ENCODE measurements at regions not wholly inside any gene's neighbourhood (a gene's known extent, or its start where the extent isn't known, plus 50 kb on each side); places are given as distances from the start of the nearest gene placed in this dataset.
"Not testable (repeated sequence)": the region's sequence is repeated elsewhere in the genome, so short reads cannot be mapped to it uniquely, and the experiment has no call there.

DNA sequence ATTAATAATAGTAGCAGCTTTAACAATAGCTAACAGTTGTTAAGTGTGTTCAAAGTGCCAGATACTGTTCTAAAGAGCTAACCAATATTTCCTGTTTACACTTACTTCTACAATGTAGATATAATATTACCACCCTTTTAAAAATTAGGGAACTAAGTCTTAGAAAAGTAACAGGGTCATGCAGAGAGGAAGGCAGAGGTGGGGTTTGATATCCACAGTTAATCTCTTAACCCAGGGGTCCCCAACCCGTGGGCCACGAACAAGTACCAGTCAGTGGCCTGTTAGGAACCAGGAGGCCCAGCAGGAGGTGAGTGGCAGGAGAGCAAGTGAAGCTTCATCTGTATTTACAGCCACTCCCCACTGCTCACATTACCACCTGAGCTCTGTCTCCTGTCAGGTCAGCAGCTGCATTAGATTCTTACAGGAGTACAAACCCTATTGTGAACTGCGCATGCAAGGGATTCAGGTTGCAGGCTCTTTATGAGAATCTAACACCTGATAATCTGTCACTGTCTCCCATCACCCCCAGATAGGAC lies 89.1 kb downstream of the ACTL7B start:
- no peak for DNase-seq (ENCODE audit: low read depth in 4 of 4, low spot score in 1 of 4)

DNA sequence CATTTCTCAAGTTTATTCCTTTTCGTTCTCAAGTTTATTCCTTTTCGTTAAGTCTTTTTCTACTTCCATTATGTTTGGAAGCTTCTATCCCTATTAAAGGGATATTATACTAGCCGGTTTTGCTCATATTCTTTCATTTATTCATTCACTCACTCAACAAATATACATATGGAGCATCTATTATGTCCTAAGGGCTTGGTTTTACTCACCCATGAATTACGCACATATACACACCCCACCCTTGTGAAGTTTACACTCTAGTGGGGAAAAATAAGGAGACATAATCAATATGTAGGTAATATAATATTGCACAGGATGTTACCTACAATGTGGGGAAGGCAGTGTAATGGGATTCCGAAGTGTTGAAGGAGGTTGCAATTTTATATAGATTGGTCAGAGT lies 90.5 kb downstream of the ACTL7B start:
- DNase-seq (ENCODE audit: low read depth in 4 of 4, low spot score in 1 of 4): no peak

DNA sequence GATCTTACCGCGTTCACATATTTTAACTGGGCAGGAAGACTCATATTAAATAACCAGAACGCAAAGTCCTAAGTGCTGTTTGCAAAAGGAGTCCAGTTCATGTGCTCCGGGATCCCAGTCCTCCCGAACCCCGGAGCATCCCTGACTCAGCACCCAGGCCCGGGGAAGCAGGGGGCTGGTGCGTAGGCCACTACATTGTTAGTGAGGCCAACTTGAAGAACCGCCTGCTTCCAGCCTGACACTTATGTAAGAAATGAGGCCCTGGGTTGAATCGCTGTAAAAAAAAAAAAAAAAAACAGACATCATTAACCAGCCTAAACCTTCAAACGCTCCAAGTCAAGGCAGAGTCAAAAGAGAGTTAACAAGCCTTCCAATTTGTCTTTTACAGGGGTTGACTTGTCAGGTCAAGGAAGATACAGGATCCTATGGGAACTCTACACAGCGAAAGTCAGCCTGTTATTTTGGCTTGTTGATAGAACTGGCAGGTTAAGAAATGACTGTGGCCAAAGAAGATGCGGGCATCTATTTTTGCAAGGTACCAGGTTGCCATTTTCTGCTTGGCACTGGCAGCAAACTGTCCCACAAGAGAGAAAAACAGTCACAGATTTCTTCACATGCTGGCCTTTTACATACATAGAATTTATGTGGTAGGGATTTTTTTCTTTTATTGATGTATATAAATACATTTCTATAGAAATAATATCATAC lies 93.3 kb downstream of the ACTL7B start:
- DNase-seq (ENCODE audit: low read depth in 4 of 4, low spot score in 1 of 4): no peak

DNA sequence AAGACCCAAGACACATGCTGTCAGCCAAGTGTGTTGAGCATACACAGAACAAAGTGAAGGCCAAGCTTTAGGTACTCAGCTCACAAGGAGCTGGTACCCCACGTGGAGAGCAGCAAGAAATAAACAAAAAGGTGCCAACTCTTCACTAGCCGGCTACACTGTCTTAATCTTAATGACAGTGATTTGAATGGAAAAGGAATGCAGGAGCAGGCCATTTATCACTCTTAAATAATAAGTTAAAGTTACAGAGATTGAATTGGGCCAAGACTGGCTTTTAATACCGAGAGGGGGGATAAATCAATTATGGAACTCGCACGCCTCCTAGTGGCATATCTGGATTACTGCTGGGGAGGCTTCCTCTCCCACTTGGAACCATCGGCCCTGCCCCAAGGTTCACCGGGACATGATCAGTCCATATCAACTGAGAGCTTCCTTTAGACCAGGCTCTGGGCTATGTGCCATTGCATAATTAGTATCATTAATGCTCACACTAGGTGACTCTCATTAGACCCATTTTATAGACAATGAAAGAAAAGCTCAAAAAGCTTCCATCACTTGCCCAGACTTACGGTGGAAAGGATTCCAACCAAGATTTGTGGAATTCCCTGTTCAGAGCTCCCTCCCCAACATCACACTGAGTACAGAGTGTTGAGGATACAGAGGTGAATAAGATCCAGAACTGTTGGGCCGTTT lies 94.0 kb downstream of the ACTL7B start:
- DNase-seq (ENCODE audit: low read depth in 4 of 4, low spot score in 1 of 4): peak; percentile 5 to 23 (median 8)

DNA sequence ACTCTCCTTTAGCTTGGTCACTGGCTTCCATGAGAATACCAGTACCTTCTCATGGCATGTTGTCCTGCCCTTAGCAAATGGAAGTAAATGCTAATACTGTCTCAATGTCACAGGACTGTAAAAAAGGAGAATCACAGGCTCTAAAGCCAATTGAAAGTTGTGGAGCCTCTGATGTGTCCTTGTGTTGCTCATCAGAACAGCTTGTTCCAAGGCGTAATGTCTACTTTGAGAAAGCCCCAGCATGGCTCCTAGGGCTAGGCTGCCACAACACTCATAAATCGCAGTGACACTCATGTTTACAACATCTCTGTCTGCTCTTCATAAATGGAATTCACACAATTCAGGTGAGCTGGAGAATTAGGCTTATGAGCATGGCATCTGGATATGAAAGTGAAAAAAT lies 94.9 kb downstream of the ACTL7B start:
- no peak for DNase-seq (ENCODE audit: low read depth in 4 of 4, low spot score in 1 of 4)

DNA sequence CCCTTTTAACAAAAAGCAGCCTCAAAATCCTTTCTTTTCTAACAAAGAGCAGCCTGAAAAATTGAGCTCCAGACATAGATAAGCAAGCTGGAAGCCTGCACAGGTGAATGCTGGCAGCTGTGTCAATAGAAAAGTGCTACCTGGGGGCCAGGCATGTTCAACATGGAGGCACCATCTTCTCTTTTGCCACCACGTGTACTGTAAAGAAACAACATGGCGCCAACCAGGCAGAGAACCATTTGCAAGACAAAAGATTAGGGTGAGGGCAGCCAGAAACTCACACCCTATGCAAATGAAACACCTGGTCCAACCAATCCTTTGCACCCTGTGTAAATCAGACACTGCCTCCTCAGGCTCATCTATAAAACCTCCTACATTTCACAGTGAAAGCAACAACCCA lies 96.0 kb downstream of the ACTL7B start:
- DNase-seq (ENCODE audit: low read depth in 4 of 4, low spot score in 1 of 4): no peak

DNA sequence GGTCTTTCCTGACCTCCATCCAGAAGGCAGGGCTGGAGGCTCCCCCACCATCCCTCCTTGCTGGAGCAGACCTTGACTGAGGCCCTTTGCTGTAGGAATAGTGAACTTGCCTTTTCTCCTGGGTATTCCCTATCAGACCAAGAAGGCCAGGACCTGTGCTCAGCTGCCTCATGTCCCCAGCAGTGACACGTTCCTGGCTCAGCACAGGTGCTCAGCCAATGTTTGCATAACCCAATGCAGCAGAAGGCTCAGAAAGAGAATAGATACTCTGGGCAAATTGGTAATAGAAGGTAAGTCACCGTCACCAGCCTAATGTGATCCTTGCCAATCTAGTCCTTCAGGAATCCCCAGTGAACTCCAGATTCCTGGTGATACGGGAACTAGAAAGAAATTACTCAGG lies 96.4 kb downstream of the ACTL7B start:
- DNase-seq (ENCODE audit: low read depth in 4 of 4, low spot score in 1 of 4): no peak

DNA sequence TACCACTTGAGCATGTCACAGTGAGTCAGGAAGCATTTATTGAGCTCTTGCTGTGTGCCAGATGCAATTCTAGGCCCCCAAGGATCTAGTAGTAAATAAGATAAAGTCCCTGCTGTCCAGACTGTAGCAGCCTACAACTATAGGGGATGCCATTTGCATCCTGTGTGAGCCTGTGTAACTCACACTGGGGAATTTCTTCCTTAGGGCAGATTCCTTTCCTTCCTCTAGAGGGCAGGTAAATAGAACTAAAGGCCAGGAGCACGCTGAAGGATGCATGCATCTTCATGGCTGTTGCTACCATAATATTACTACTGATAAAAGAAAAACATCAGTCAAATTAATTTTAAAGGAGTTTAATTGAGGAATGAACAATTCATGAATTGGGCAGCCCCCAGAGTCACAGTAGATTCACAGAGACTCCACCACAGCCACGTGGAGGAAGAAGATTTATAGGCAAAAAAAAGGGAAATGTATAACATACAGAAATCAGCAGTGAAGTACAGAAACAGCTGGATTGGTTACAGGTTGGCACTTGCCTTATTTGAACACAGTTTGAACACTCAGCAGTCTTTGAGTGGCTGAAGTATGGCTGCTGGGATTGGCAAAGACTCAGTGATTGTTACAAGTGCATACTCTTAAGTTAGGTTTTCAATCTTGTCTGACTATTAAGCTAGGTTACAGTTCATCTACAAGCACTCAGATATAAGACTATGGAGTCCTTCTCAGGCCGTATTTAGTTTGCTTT lies 98.9 kb downstream of the ACTL7B start:
- no peak for DNase-seq (ENCODE audit: low read depth in 4 of 4, low spot score in 1 of 4)

DNA sequence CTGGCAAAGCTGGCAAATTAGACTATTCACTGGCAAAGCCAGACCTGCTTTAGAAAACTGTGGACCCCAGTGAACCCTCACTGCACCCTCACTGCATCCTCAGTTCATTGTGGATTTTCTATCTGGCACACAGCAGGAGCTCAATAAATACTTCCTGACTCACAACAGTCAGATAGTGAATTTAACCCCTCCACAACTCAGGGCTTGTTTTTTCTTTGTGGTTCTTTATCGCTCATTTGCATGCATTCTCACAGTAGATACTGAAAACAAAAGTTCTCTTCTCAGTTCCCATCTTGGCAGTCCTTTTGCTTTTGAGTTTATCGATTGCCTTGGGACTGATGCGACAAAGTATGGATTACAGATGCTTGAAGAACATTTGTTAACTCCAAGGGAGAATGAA lies 99.8 kb downstream of the ACTL7B start:
- DNase-seq (ENCODE audit: low read depth in 4 of 4, low spot score in 1 of 4): no peak

DNA sequence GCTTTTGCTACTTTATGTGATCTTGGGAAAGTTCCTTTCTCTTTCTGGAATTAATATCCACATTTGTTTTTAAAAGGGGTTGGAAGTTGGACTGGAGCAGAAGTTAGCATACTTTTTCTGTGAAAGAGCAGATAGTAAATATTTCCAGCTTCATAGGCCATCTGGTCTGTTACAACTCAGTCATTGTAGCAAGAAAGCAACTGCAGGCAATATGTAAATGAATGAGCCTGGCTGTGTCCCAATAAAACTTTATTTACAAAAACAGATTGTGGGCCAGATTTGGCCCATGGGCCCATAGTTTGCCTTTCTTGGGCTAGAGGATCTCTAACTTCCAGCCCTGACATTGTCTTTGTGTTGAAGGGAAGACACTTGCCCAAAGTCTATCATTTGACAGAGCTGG lies 104.4 kb downstream of the ACTL7B start:
- DNase-seq (ENCODE audit: low read depth in 4 of 4, low spot score in 1 of 4): no peak

DNA sequence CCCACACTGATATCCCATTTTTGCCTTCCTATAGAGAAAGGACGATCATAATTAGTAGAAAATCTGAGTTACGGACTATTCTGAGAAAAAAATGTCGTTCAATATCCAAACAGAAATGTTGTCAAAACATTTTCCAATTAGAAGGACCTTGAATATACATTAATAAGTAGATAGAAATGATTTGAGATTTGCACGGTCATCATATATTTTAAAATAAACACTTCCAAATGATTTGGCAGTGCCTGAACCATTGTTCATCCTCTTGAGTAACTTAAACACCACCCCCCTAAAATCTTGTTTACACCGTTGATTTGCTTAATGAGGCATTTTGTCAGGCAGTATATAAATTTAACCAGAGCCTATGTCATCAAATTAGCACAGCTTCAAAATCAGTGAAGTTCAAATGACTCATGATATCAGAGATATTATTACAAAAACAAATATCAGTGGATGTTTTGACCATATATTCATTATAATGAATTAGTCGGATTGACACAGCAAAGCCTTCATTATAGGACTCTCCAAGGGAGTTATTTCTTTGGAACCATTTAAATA lies 105.0 kb downstream of the ACTL7B start:
- DNase-seq (ENCODE audit: low read depth in 4 of 4, low spot score in 1 of 4): no peak

DNA sequence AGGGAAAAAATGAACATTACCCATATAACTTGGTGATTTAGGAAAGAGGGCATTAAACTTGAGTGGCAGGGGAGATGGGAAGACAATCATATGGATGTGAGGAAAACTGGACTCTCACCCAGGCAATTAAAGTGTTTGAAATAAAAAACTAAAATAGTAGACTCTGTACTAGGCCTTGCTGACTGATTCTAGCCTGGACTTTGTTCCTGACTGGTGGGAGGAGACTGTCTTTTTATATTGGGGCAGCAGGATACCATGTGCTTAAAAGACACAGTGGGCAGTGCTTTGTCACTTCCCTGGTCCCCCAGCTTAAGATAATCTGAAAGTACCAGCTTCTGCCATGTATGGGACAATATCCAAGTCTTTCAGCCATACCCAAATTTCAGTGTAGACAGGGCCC lies 107.0 kb downstream of the ACTL7B start:
- no peak for DNase-seq (ENCODE audit: low read depth in 4 of 4, low spot score in 1 of 4)

DNA sequence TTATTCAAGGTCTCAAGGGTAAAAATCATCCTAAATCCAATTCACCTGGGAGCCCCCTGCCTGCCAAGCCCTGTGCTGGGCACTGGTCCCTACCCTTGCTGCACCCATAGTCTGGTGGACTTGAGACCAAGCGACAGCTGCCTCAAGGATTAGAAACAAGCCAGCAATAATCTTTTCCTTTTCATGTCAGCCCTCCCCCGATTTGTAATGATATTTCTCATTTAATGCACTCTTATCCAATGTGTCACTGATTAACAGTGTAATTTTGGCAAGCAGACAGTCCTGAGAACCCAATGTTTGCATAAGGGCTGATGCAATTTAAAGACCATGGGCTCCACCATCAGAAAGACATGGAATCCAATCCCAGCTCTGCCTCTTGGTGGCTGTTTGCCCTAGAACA lies 108.9 kb downstream of the ACTL7B start:
- no peak for DNase-seq (ENCODE audit: low read depth in 4 of 4, low spot score in 1 of 4)

DNA sequence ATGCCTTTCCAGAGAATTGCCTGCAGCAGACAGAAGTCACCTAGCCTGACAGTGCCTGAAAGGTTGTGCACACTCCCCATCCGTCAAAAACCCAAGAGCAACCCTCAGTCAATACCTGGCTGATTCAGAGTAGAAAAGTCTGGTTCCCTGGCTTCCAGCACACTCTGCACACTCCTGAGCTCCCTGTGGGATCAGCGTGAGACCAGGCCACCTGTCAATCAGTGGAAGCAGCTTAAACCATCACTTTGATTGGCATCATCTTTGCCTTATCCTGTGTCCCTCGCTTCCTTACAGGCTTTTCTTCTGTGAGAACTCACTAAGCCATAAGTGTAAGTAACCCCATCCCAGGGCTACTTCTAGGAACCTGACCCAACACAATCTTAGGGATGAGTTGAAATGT lies 109.8 kb downstream of the ACTL7B start:
- no peak for DNase-seq (ENCODE audit: low read depth in 4 of 4, low spot score in 1 of 4)

DNA sequence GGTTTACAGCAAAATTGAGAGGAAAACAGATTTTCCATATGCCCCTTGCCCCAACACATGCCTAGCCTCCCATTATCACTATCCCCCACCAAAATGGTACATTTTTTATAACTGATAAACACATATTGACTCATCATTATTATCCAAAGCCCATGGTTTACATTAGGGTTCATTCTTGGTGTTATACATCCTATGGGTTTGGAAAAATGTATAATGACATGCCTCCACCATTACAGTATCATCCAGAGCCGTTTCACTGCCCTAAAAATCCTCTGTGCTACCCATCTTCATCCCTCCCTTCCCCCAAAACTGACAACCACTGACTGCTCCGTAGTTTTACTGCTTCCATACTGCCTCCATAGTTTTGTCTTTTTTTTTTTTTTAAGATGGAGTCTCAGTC lies 111.1 kb downstream of the ACTL7B start:
- no peak for DNase-seq (ENCODE audit: low read depth in 4 of 4, low spot score in 1 of 4)

DNA sequence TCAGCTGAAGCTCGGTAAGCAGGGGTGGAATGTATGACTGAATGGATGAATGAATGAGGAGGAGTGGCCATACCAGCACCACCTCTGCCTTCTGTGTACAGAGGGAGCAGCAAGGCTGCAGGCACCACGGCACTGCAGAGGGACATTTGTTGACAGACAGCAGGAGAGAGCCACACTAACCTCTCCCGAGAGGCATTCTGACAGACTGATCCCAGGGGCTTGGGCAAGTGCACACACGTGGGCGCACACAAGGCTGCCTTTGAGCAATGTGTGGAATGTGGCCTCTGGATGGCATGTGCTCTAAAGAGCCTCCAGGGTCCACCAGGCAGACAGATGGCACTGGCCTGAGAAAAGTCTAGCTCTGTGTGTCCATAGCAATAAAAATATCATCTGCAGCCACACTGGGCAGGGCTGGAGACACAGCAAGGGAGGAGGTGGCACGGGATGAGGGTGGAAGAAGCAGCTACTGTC lies 111.8 kb downstream of the ACTL7B start:
- no peak for DNase-seq (ENCODE audit: low read depth in 4 of 4, low spot score in 1 of 4)

DNA sequence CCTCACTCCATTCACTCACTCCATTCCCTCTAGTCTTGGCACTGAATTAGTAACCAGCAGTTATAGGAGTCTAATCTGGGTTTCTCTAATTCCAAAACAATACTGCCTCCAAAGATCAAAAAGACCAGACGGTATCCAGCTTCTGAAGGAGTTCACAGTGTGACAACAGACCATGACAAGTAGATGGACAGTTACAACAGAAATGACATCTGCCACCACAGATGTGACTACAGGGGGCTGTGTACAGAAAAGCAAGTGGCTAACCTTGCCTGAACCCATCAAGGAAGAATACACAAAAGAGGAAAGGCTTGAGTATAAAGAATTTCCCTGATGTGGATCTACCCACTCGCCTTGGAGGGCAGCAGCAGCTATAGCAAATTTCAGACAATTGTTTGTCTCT lies 112.4 kb downstream of the ACTL7B start:
- DNase-seq (ENCODE audit: low read depth in 4 of 4, low spot score in 1 of 4): no peak

DNA sequence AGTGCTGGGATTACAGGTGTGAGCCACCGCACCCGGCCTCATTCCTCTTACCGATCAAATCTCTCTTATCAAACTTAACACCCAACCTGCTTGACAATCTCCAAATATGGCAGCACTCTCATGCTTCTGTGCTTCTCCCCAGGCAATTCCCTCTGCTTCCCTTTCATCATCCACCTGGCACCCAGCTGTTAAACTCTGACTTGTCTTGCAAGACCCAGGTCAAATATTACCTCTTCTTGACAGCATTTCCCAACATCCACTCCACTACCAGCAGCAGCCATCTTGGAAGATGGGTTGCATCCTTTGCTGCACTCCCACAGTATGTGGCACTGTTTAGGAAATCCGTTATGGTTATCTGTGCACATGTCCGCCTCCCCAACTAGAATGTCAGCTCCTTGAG lies 113.6 kb downstream of the ACTL7B start:
- no peak for DNase-seq (ENCODE audit: low read depth in 4 of 4, low spot score in 1 of 4)

DNA sequence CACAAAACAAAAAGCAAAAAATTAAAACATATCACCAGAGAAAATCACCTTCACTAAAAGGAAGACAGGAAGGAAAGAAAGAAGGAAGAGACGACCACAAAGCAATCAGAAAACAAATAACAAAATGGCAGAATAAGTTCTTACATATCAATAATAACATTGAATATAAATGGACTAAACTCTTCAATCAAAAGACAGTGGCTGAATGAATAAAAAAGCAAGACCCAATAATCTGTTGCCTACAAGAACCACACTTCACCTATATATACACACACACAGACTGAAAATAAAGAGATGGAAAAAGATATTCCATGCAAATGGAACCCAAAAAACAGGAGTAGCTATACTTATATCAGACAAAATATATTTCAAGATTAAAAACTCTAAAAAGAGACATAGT lies 124.5 kb downstream of the ACTL7B start:
- DNase-seq (ENCODE audit: low read depth in 4 of 4, low spot score in 1 of 4): not testable (repeated sequence)

DNA sequence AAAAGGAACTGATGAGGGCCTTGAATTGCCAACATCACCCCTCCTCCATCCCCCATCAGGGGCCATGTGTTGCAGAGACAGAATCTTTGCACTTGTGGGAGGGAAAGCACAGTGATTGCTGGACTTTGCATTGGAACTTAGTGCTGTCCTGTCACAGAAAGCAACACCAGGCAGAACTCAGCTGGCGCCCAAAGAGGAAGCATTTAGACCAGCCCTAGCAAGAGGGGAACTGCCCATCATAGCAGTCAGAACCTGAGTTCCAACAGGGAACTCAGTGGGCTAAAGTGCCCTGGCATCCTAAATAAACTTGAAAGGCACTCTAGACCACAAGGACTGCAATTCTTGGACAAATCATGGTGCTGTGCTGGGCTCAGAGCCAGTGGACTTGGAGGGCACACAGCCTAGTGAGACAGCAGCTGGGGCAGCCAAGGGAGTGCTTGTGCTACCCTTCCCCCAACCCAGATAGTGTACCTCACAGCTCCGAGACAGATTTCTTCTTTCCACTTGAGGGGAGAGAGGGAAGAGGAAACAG lies 128.1 kb downstream of the ACTL7B start:
- no peak for DNase-seq (ENCODE audit: low read depth in 4 of 4, low spot score in 1 of 4)

DNA sequence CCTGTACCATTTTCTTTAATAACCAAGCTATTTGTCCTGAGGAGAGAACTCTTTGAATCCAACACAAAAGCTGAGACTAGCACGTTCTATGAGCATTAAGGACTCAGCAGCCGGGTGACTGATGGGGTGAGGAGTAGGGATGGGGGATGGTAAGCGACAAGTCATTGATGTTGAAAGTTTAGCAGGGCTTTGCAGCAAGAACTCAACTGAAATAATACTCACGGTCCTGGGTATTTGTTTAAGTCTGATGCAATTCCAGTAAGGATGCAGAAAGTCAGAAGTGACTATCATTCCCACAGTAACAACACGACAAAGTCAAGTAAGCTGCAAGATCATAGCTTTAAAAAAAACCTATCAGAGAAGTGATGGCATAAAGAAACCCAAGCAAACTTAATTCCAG lies 131.1 kb downstream of the ACTL7B start:
- DNase-seq (ENCODE audit: low read depth in 4 of 4, low spot score in 1 of 4): no peak

Data from stimulated activated CD4-positive, alpha-beta T cell treated with anti-CD3 and anti-CD28 coated beads, Interleukin-1b, Interleukin-23, amount 100 ng/mL, for 24 hours (primary cell).